Ishikawa (cell line): ENCODE measurements at regions not wholly inside any gene's neighbourhood (a gene's known extent, or its start where the extent isn't known, plus 50 kb on each side); places are given as distances from the start of the nearest gene placed in this dataset.

Experiments
- RAD21 ChIP-seq: IDR thresholded peaks from 2 replicates; pipeline ENCODE4 v1.6.1; 2012; ENCODE audit warnings: low read depth
- YY1 ChIP-seq: IDR thresholded peaks from 2 replicates; pipeline ENCODE4 v1.6.1; 2012; ENCODE audit warnings: low read depth

DNA sequence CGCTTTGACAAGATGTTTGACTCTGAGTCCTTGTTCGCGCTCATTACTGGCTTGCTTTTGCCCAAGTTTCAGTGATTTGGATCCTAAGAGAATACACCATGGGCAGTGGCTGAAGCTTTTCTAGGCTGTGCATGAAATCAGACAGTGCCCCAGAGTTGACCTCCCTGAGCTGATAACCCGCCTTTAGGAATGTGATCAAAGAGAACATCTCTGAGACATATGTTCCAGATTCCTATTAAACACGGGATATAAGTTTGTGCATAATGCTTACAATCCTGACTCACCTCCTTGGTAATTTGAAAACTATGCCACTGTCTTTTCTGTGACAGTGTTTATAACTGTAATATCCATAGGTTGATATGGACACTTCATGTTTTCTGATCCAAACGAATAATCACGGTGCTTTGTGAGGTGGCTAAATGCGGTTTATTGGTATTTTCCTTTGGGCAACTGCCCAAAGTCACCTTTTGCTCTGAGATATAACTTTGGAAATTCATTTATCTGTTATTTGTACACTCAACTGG, 732.9 kb downstream of the MTRR start:
- no peak for TF ChIP-seq YY1
- TF ChIP-seq RAD21: no peak
